ENCODE measurements at regions not wholly inside any gene's neighbourhood (a gene's known extent, or its start where the extent isn't known, plus 50 kb on each side); places are given as distances from the start of the nearest gene placed in this dataset.

DNA sequence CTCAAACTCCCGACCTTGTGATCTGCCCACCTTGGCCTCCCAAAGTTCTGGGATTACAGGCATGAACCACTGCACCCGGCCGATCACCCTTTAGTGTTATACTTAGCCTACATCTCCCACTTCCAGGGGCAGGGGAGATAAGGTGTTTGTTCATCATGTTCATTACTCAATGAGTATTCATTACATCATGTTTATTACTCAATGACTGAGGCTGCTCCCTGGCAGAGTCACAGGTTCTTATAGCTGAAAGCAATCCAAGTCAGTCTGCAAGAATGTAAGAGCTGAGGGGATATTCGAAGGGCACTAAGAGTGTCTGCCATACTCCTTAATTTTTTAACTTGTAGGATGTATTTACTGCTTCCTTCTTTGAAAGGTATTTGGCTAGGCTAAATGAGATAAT, 214.2 kb downstream of the SPATA31D1 start:
- DNase-seq (ENCODE audit: low read depth in 2 of 2) = peak; percentile 67 to 77
- no peak overlapping the region for H3K4me3 ChIP-seq (replicated peaks in 1 of 2; ENCODE audit: low read depth in 2 of 2, low read length in 2 of 2)

DNA sequence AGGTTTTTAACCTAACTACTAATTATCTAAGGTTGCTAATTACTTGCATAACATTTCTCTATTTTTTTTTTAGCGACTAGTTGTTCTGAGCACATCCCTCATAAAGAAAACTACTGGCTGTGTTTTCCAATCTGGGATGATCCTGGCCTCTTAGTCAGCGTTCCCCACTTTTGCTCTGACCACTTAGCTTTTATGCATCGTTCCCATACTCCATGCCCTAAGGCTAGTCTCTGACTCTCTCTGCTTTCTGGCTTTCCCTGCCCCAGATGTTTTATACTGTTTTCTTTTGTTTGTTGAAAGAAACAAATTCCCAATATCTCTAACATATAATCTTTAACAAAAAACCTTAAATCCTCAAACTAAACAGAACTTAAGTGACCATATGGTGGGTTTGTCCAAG, 217.9 kb downstream of the SPATA31D1 start:
- no peak overlapping the region for H3K4me3 ChIP-seq (replicated peaks in 1 of 2; ENCODE audit: low read depth in 2 of 2, low read length in 2 of 2)
- DNase-seq (ENCODE audit: low read depth in 2 of 2) = no peak
- no peak for TF ChIP-seq CTCF (IDR thresholded peaks at IDR 0.05; ENCODE audit: low read depth, low read length)

More for the DNA sequence above, 214.2 kb downstream of the SPATA31D1 start:
- TF ChIP-seq CTCF (IDR thresholded peaks at IDR 0.05; ENCODE audit: low read depth, low read length) = no peak

DNA sequence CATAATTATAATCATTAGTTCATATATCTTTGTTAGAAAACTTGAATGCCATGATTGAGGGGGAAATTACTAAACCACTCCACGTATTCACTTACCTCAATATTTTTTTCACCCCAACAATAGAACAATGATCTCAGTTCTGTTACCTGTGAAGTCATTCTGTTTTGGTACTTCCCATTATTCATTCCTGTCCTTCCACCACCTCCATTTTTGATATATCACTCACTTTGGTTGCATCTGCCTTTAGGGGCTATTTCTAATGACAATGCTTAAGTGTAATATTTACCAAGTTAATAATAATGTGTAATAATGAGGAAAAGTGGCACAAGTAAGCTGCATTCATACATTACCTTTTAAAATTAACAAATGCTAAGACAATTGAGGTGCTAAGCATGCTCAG, 218.4 kb downstream of the SPATA31D1 start:
- H3K4me3 ChIP-seq (replicated peaks in 1 of 2; ENCODE audit: low read depth in 2 of 2, low read length in 2 of 2) = no peak overlapping the region
- TF ChIP-seq CTCF (IDR thresholded peaks at IDR 0.05; ENCODE audit: low read depth, low read length) = no peak
- no peak for DNase-seq (ENCODE audit: low read depth in 2 of 2)

GRCh38 chr9:82208741-82209450, 220.3 kb downstream of the SPATA31D1 start:
- peak; percentile 13 to 24 for DNase-seq (ENCODE audit: low read depth in 2 of 2)
- no peak overlapping the region for H3K4me3 ChIP-seq (replicated peaks in 1 of 2; ENCODE audit: low read depth in 2 of 2, low read length in 2 of 2)
- TF ChIP-seq CTCF (IDR thresholded peaks at IDR 0.05; ENCODE audit: low read depth, low read length) = no peak

DNA sequence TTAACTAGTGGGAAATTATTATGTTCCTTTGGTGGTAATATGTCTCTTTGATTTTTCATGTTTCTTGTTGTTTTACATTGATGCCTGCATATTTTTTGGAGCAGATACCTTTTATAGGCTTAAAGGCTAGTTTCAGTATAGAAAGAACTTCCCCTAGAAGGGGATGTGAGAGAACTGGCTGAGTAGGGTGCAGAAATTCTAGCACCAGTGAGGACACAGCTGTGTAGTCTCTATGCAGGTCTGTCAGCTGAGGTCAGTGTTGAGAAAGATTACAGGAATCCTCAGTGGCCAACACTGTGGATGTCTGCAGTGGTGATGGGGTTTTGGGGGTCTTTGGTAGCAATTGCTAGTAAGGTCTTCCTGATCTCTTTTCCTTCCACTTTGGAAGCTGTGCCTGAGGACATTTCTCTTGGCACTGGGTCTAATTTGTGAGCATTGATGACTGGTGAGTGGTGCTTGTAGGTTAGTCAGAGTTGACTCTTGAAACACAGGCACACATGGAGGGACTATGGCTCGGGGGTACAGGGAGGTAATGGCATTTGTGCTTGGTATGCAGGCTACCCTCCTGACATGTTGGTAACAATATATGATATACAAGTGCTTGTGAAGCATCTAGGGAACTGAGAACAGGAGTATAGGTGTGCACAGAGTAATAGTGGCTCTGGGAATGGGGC, 221.4 kb downstream of the SPATA31D1 start:
- no peak for TF ChIP-seq CTCF (IDR thresholded peaks at IDR 0.05; ENCODE audit: low read depth, low read length)
- H3K4me3 ChIP-seq (replicated peaks in 1 of 2; ENCODE audit: low read depth in 2 of 2, low read length in 2 of 2) = no peak overlapping the region
- DNase-seq (ENCODE audit: low read depth in 2 of 2) = no peak

GRCh38 chr9:82212885-82213284, 224.3 kb downstream of the SPATA31D1 start:
- no peak for TF ChIP-seq CTCF (IDR thresholded peaks at IDR 0.05; ENCODE audit: low read depth, low read length)
- no peak overlapping the region for H3K4me3 ChIP-seq (replicated peaks in 1 of 2; ENCODE audit: low read depth in 2 of 2, low read length in 2 of 2)
- DNase-seq (ENCODE audit: low read depth in 2 of 2) = no peak

Measured in cardiac fibroblast (primary cell).